Fibroblast of lung (primary cell): ENCODE measurements at regions not wholly inside any gene's neighbourhood (a gene's known extent, or its start where the extent isn't known, plus 50 kb on each side); places are given as distances from the start of the nearest gene placed in this dataset.

Source experiments
- CTCF ChIP-seq, 2 donors: IDR thresholded peaks in 1 of 2; conservative IDR thresholded peaks in 1 of 2; 1 replicate in 1 of 2; 2 replicates in 1 of 2; pipeline ENCODE4 v1.5.1; 2011 to 2012; ENCODE audit warnings: low read length in 2 of 2, control low read depth in 1 of 2, inconsistent platforms in 1 of 2, low read depth in 1 of 2, mild to moderate bottlenecking in 1 of 2
- EZH2 ChIP-seq: IDR thresholded peaks from 2 replicates; pipeline ENCODE4 v1.5.1; 2012; ENCODE audit warnings: low read length, control low read depth, mild to moderate bottlenecking; ENCODE audit errors: missing control alignments

DNA sequence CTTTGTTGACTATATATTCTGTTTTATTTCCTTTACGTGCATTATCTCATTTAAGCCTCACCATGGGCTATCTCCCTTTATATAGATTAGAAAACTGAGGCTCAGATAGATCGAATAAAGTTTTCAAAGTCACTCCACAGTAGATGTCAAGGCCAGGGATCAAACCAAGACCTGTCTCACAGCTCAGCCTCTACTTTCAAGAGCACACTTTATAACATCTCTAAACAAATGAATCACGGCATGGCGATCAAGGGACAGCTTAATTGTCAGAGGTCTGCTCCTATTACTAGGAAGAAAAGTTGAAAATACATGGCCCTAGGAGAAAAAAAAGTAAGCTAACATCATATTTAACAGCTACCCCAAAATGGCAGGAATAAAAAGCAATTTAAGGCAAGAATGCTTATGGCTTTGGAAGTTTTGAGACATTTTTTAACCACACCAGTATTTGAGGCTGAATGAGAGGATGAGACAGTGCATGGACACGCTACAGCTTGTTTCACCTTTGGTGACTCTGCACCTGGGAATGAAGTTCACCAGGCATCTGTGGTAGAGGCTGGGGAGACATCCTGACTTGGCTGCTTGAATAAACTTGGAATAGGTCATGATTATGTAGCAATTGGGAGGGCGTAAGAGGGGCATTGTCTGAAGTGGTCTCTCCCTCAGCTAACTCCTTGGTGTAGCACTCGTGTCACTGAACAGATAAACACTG is 486.8 kb upstream of the WWC1 start:
- TF ChIP-seq CTCF (conservative IDR thresholded peaks at IDR 0.05 in 1 of 2, IDR thresholded peaks at IDR 0.05 in 1 of 2; ENCODE audit: low read depth in 1 of 2, low read length in 2 of 2) (no peak), EZH2 (no peak)
